Breast epithelium (tissue), 4 donors: ENCODE measurements at regions not wholly inside any gene's neighbourhood (a gene's known extent, or its start where the extent isn't known, plus 50 kb on each side); places are given as distances from the start of the nearest gene placed in this dataset.
A peak's percentile ranks its signal among the peaks of the same experiment; 100 is the strongest.

ENCODE experiments used
- DNase-seq, 2 donors: peaks; one replicate each; pipeline ENCODE4 v3.0.0-alpha.2; 2019; ENCODE audit warnings: low spot score in 2 of 2
- H3K27ac ChIP-seq, 2 donors: fragments of 200-600 bp; sonication (generic) in 1 of 2; one replicate each; pipeline ENCODE4 v1.5.1; 2016 to 2019; ENCODE audit warnings: mild to moderate bottlenecking in 1 of 2
- H3K27me3 ChIP-seq, 2 donors: fragments of 200-600 bp; sonication (generic) in 1 of 2; one replicate each; pipeline versions ENCODE4 v1.5.1 to v1.6.0; 2017 to 2019; ENCODE audit warnings: control low read depth in 1 of 2, mild to moderate bottlenecking in 1 of 2
- H3K36me3 ChIP-seq: fragments of 200-600 bp; one replicate; pipeline ENCODE4 v1.5.1; 2019
- H3K4me1 ChIP-seq, 2 donors: fragments of 200-600 bp; sonication (generic); one replicate each; pipeline ENCODE4 v1.5.1; 2016 to 2019; ENCODE audit warnings: control low read depth in 1 of 2
- H3K4me3 ChIP-seq, 3 donors: fragments of 200-600 bp; sonication (generic); 1 replicate in 2 of 3; 2 replicates in 1 of 3; pipeline ENCODE4 v1.5.1; 2016 to 2019; ENCODE audit warnings: mild to moderate bottlenecking in 3 of 3, moderate library complexity in 2 of 3
- H3K9me3 ChIP-seq, 2 donors: fragments of 200-600 bp; sonication (generic) in 1 of 2; one replicate each; pipeline ENCODE4 v1.5.1; 2016 to 2019; ENCODE audit warnings: control low read depth in 1 of 2
- CTCF ChIP-seq, 3 donors: fragments of 450-650 bp; IDR thresholded peaks; one replicate each; pipeline ENCODE4 v1.5.1; 2016 to 2017; ENCODE audit warnings: antibody characterized with exemption in 3 of 3, mild to moderate bottlenecking in 3 of 3, moderate library complexity in 3 of 3
- POLR2A ChIP-seq: fragments of 450-650 bp; IDR thresholded peaks from one replicate; pipeline ENCODE4 v1.6.1; 2016; ENCODE audit warnings: antibody characterized with exemption, mild to moderate bottlenecking, moderate library complexity
- POLR2AphosphoS5 ChIP-seq, 3 donors: sonication (generic); formaldehyde crosslinking; IDR thresholded peaks; one replicate each; pipeline ENCODE4 v1.6.1; 2017; ENCODE audit warnings: antibody characterized with exemption in 3 of 3
- intact Hi-C: fragments of 100-400 bp; cut with DNase I; formaldehyde crosslinking; loops from one replicate; pipeline ENCODE4 v1.15.1; 2023; ENCODE audit warnings: low total_unique reads

- H3K4me1 ChIP-seq: no peaks in the 10 kb centered on the region
- H3K27me3 ChIP-seq: no peaks in the 10 kb centered on the region
- no peak overlapping the region for H3K27ac ChIP-seq
- intact Hi-C loops: no loop called here
- no peaks in the 10 kb centered on the region for H3K9me3 ChIP-seq
- no peak for DNase-seq
- TF ChIP-seq CTCF (IDR thresholded peaks at IDR 0.05) (no peak), POLR2AphosphoS5 (IDR thresholded peaks at IDR 0.05) (no peak), POLR2A (no peak)
- H3K36me3 ChIP-seq: no peaks in the 10 kb centered on the region
- no peak overlapping the region for H3K4me3 ChIP-seq
These were observed 777.2 kb upstream of the ADAMTS5 start for GRCh38 chr21:27743971-27744564.

GRCh38 chr21:27741736-27742135, 774.8 kb upstream of the ADAMTS5 start:
- TF ChIP-seq CTCF (IDR thresholded peaks at IDR 0.05) (no peak), POLR2AphosphoS5 (IDR thresholded peaks at IDR 0.05) (no peak), POLR2A (no peak)
- no peak overlapping the region for H3K4me3 ChIP-seq
- H3K4me1 ChIP-seq: no peaks in the 10 kb centered on the region
- H3K27me3 ChIP-seq: no peaks in the 10 kb centered on the region
- intact Hi-C loops: no loop called here
- DNase-seq: no peak
- H3K36me3 ChIP-seq: no peaks in the 10 kb centered on the region
- no peak overlapping the region for H3K27ac ChIP-seq
- H3K9me3 ChIP-seq: no peaks in the 10 kb centered on the region

- intact Hi-C loops: no loop called here
- TF ChIP-seq POLR2A (no peak), POLR2AphosphoS5 (IDR thresholded peaks at IDR 0.05) (no peak), CTCF (IDR thresholded peaks at IDR 0.05) (no peak)
- H3K9me3 ChIP-seq: no peaks in the 10 kb centered on the region
- no peaks in the 10 kb centered on the region for H3K36me3 ChIP-seq
- H3K4me1 ChIP-seq: no peaks in the 10 kb centered on the region
- DNase-seq: no peak
- peak overlapping the region; percentile 14 to 60 for H3K27ac ChIP-seq
- H3K4me3 ChIP-seq: no peak overlapping the region
- no peaks in the 10 kb centered on the region for H3K27me3 ChIP-seq
These were observed 773.2 kb upstream of the ADAMTS5 start for GRCh38 chr21:27740084-27740483.

GRCh38 chr21:27739187-27739586, 772.3 kb upstream of the ADAMTS5 start:
- no peaks in the 10 kb centered on the region for H3K4me1 ChIP-seq
- no peak overlapping the region for H3K4me3 ChIP-seq
- no peaks in the 10 kb centered on the region for H3K9me3 ChIP-seq
- intact Hi-C loops: no loop called here
- DNase-seq: no peak
- H3K36me3 ChIP-seq: no peaks in the 10 kb centered on the region
- H3K27ac ChIP-seq: no peak overlapping the region
- TF ChIP-seq CTCF (IDR thresholded peaks at IDR 0.05) (no peak), POLR2AphosphoS5 (IDR thresholded peaks at IDR 0.05) (no peak), POLR2A (no peak)
- no peaks in the 10 kb centered on the region for H3K27me3 ChIP-seq

GRCh38 chr21:27735699-27736098, 768.8 kb upstream of the ADAMTS5 start:
- Histone ChIP-seq H3K27me3 (no peaks in the 10 kb centered on the region), H3K9me3 (no peaks in the 10 kb centered on the region), H3K27ac (no peak overlapping the region), H3K4me3 (no peak overlapping the region), H3K36me3 (no peaks in the 10 kb centered on the region), H3K4me1 (no peaks in the 10 kb centered on the region)
- intact Hi-C loops: no loop called here
- no peak for DNase-seq
- TF ChIP-seq POLR2AphosphoS5 (IDR thresholded peaks at IDR 0.05) (no peak), CTCF (IDR thresholded peaks at IDR 0.05) (no peak), POLR2A (no peak)
